GM12878 (cell line): ENCODE measurements at regions not wholly inside any gene's neighbourhood (a gene's known extent, or its start where the extent isn't known, plus 50 kb on each side); places are given as distances from the start of the nearest gene placed in this dataset.

Source experiments
- CEBPB ChIP-seq, 2 experiments: fragments of 150-350 bp in 1 of 2; IDR thresholded peaks; 2 replicates each; pipeline ENCODE4 v1.6.1; 2012 to 2014; ENCODE audit warnings: low read depth in 2 of 2, low read length in 2 of 2, borderline replicate concordance in 1 of 2, inconsistent platforms in 1 of 2
- CTCF ChIP-seq, 3 experiments: IDR thresholded peaks in 2 of 3; conservative IDR thresholded peaks in 1 of 3; 2 replicates each; pipeline ENCODE4 v1.5.1; 2011; ENCODE audit warnings: low read depth in 3 of 3, low read length in 3 of 3, mild to moderate bottlenecking in 3 of 3, control low read depth in 2 of 3, moderate library complexity in 2 of 3, inconsistent platforms in 1 of 3, mixed read lengths in 1 of 3; ENCODE audit not compliant: control insufficient read depth in 2 of 3, insufficient read depth in 1 of 3; ENCODE audit errors: extremely low read depth in 1 of 3
- EED ChIP-seq: sonication (generic); IDR thresholded peaks from 2 replicates; pipeline ENCODE4 v1.6.1; 2016; ENCODE audit warnings: antibody characterized with exemption, low read depth
- EZH2 ChIP-seq: IDR thresholded peaks from 2 replicates; pipeline ENCODE4 v1.6.1; 2012; ENCODE audit warnings: low read depth, mild to moderate bottlenecking, control low read depth, inconsistent platforms, low read length, borderline replicate concordance; ENCODE audit not compliant: control insufficient read depth
- FOXM1 ChIP-seq: IDR thresholded peaks from 2 replicates; pipeline ENCODE4 v1.6.1; 2012; ENCODE audit warnings: low read depth, mild to moderate bottlenecking, inconsistent platforms, low read length, moderate library complexity
- IRF3 ChIP-seq: fragments of 450-650 bp; IDR thresholded peaks from 2 replicates; pipeline ENCODE4 v1.6.1; 2014; ENCODE audit warnings: mild to moderate bottlenecking
- MYC ChIP-seq: IDR thresholded peaks from 2 replicates; pipeline ENCODE4 v1.6.1; 2011; ENCODE audit warnings: mild to moderate bottlenecking, low read length, moderate library complexity, inconsistent platforms; ENCODE audit not compliant: insufficient read depth, insufficient replicate concordance, insufficient read length, severe bottlenecking
- POLR2A ChIP-seq: IDR thresholded peaks from 2 replicates; pipeline ENCODE4 v1.6.1; 2011; ENCODE audit warnings: low read depth, mild to moderate bottlenecking, low read length
- RUNX3 ChIP-seq: IDR thresholded peaks from 2 replicates; pipeline ENCODE4 v1.6.1; 2012; ENCODE audit warnings: low read length, inconsistent platforms
- SREBF2 ChIP-seq: IDR thresholded peaks from 2 replicates; pipeline ENCODE4 v1.6.1; 2012; ENCODE audit warnings: mild to moderate bottlenecking, low read length
- ZNF24 ChIP-seq: fragments of 450-650 bp; IDR thresholded peaks from 2 replicates; pipeline ENCODE4 v1.6.1; 2017; ENCODE audit warnings: antibody characterized with exemption, mild to moderate bottlenecking
- ZNF687 ChIP-seq: fragments of 450-650 bp; IDR thresholded peaks from 2 replicates; pipeline ENCODE4 v1.6.1; 2017; ENCODE audit warnings: mild to moderate bottlenecking, moderate library complexity
- TF ChIP-seq, protein P1 (sequence below): IDR thresholded peaks from 2 replicates; pipeline ENCODE4 v1.6.1; 2011; ENCODE audit warnings: mild to moderate bottlenecking, low read depth, low read length, moderate library complexity; ENCODE audit not compliant: insufficient replicate concordance
- TF ChIP-seq, protein P2 (sequence below): fragments of 450-650 bp; IDR thresholded peaks from 2 replicates; pipeline ENCODE4 v1.6.1; 2017; ENCODE audit warnings: antibody characterized with exemption, mild to moderate bottlenecking, moderate library complexity

DNA sequence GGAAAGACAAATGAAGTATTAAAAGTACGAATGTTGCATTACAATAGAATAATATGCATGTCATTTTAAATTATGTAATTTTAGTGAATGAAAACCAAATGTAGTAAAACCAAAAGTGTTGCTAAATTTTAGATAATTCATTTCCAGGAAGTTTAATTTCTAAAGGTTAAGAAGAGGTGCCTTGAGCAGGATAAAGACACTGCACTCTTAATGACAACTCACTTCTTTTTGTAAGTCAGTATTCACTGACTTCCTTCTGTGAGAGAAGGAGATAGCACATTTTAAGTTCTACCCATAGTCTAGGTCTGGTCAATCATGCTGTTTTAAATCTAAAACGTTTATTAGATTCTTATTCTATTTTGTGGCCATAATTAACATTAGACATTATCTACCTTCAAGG is 160.2 kb downstream of the CRPPA start:
- TF ChIP-seq CTCF (IDR thresholded peaks at IDR 0.05 in 2 of 3, conservative IDR thresholded peaks at IDR 0.05 in 1 of 3; ENCODE audit: control insufficient read depth in 2 of 3, extremely low read depth in 1 of 3, insufficient read depth in 1 of 3, low read depth in 3 of 3, low read length in 3 of 3) (no peak), IRF3 (no peak), POLR2A (no peak), SREBF2 (no peak), FOXM1 (no peak), ZNF24 (no peak), ZNF687 (no peak), EED (no peak), RUNX3 (no peak), EZH2 (no peak), MYC (no peak), CEBPB (IDR thresholded peaks at IDR 0.05; ENCODE audit: borderline replicate concordance in 1 of 2, low read depth in 2 of 2, low read length in 2 of 2) (no peak)
- TF ChIP-seq, protein P1, sequence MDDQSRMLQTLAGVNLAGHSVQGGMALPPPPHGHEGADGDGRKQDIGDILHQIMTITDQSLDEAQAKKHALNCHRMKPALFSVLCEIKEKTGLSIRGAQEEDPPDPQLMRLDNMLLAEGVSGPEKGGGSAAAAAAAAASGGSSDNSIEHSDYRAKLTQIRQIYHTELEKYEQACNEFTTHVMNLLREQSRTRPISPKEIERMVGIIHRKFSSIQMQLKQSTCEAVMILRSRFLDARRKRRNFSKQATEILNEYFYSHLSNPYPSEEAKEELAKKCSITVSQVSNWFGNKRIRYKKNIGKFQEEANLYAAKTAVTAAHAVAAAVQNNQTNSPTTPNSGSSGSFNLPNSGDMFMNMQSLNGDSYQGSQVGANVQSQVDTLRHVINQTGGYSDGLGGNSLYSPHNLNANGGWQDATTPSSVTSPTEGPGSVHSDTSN = no peak
- TF ChIP-seq, protein P2, sequence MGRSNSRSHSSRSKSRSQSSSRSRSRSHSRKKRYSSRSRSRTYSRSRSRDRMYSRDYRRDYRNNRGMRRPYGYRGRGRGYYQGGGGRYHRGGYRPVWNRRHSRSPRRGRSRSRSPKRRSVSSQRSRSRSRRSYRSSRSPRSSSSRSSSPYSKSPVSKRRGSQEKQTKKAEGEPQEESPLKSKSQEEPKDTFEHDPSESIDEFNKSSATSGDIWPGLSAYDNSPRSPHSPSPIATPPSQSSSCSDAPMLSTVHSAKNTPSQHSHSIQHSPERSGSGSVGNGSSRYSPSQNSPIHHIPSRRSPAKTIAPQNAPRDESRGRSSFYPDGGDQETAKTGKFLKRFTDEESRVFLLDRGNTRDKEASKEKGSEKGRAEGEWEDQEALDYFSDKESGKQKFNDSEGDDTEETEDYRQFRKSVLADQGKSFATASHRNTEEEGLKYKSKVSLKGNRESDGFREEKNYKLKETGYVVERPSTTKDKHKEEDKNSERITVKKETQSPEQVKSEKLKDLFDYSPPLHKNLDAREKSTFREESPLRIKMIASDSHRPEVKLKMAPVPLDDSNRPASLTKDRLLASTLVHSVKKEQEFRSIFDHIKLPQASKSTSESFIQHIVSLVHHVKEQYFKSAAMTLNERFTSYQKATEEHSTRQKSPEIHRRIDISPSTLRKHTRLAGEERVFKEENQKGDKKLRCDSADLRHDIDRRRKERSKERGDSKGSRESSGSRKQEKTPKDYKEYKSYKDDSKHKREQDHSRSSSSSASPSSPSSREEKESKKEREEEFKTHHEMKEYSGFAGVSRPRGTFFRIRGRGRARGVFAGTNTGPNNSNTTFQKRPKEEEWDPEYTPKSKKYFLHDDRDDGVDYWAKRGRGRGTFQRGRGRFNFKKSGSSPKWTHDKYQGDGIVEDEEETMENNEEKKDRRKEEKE = no peak
